Activated CD8-positive, alpha-beta T cell treated with anti-CD3 and anti-CD28 coated beads for 36 hours (primary cell): ENCODE measurements at regions not wholly inside any gene's neighbourhood (a gene's known extent, or its start where the extent isn't known, plus 50 kb on each side); places are given as distances from the start of the nearest gene placed in this dataset.

ENCODE experiments used
- ATAC-seq: fragments of 200-7000 bp; cut with Tn5 transposase; one replicate; pipeline ENCODE4 v1.10.0; 2021; ENCODE audit warnings: mild to moderate bottlenecking, moderate library complexity
- CTCF ChIA-PET: fragments of 350-600 bp; sonication (Branson Sonifier 250); formaldehyde crosslinking; loops from one replicate; lab custom pipeline; 2021; ENCODE audit warnings: antibody characterized with exemption; lab: Charles Lee
- POLR2A ChIA-PET: fragments of 350-600 bp; sonication (Branson Sonifier 250); formaldehyde crosslinking; loops from one replicate; lab custom pipeline; 2021; ENCODE audit warnings: antibody characterized with exemption; lab: Charles Lee
- DNase-seq: peaks from one replicate; pipeline ENCODE4 v3.0.0-alpha.2; 2020
- H3K27ac Mint-ChIP-seq: one replicate; pipeline ENCODE4 v1.8.0; 2021; ENCODE audit warnings: mild to moderate bottlenecking, mixed read lengths
- H3K27me3 Mint-ChIP-seq: one replicate; pipeline ENCODE4 v1.8.0; 2021; ENCODE audit warnings: mixed read lengths
- H3K36me3 Mint-ChIP-seq: one replicate; pipeline ENCODE4 v1.8.0; 2021; ENCODE audit warnings: low read depth, mixed read lengths
- H3K4me1 Mint-ChIP-seq: one replicate; pipeline ENCODE4 v1.8.0; 2021; ENCODE audit warnings: low read depth, mixed read lengths
- H3K4me3 Mint-ChIP-seq: one replicate; pipeline ENCODE4 v1.8.0; 2021; ENCODE audit warnings: mild to moderate bottlenecking, moderate library complexity, mixed read lengths
- H3K9me3 Mint-ChIP-seq: one replicate; pipeline ENCODE4 v1.8.0; 2021; ENCODE audit warnings: mixed read lengths
- intact Hi-C: fragments of 100-400 bp; cut with micrococcal nuclease; formaldehyde crosslinking; loops from one replicate; pipeline ENCODE4 v1.10.0; 2022
- TF ChIP-seq, protein P1 (sequence below): fragments of 200-600 bp; IDR thresholded peaks from one replicate; pipeline ENCODE4 v1.8.0; 2022; ENCODE audit warnings: antibody characterized with exemption, mild to moderate bottlenecking

DNA sequence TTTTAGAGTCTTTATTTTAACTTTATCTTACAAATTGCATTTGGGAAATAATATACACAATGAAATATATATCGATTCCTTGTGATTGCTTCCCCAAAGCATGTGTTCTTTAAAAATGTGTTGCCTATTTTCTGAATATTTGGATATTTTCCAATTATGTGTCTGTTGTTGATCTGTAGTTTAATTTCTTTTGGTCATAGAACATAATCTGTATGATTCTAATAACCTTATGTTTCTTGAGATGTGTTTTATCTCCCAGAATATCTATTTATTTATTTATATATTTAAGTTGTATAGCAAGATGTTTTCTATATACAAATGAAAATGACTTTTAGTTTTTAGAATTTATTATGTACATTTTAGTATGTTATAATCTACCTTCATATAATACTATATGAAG lies 710.8 kb upstream of the PCDH20 start:
- Mint-ChIP-seq H3K27ac (no peak overlapping the region), H3K9me3 (peaks cover 5% of the 10 kb centered on the region), H3K4me3 (no peak overlapping the region), H3K27me3 (no peaks in the 10 kb centered on the region), H3K4me1 (no peaks in the 10 kb centered on the region), H3K36me3 (no peaks in the 10 kb centered on the region)
- no peak for ATAC-seq
- TF ChIP-seq, protein P1, sequence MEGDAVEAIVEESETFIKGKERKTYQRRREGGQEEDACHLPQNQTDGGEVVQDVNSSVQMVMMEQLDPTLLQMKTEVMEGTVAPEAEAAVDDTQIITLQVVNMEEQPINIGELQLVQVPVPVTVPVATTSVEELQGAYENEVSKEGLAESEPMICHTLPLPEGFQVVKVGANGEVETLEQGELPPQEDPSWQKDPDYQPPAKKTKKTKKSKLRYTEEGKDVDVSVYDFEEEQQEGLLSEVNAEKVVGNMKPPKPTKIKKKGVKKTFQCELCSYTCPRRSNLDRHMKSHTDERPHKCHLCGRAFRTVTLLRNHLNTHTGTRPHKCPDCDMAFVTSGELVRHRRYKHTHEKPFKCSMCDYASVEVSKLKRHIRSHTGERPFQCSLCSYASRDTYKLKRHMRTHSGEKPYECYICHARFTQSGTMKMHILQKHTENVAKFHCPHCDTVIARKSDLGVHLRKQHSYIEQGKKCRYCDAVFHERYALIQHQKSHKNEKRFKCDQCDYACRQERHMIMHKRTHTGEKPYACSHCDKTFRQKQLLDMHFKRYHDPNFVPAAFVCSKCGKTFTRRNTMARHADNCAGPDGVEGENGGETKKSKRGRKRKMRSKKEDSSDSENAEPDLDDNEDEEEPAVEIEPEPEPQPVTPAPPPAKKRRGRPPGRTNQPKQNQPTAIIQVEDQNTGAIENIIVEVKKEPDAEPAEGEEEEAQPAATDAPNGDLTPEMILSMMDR: no peak
- intact Hi-C loops: no loop called here
- ChIA-PET POLR2A (no interaction called here), CTCF (no interaction called here)
- DNase-seq: no peak

DNA sequence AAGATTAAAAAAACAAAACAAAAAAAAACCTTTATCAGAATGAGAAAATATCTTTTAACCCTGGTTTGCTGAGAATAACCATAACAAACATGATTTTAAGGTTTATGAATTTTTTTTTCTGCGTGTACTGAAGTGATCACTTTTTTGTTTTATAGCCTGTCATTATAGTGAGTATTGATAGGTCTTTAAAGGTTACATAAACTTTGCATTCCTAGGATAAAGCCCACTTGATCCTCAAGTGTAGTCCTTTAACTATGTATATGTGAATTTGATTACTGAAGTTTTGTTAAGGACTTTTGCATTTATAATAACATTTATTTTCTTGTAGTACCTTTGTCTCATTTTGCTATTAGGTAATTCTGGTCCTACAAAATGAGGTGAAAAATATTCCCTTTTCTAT lies 709.8 kb upstream of the PCDH20 start:
- no peaks in the 10 kb centered on the region for H3K4me1 Mint-ChIP-seq
- ChIA-PET CTCF (no interaction called here), POLR2A (no interaction called here)
- no peak overlapping the region for H3K27ac Mint-ChIP-seq
- H3K9me3 Mint-ChIP-seq: peaks cover 5% of the 10 kb centered on the region
- TF ChIP-seq, protein P1: no peak
- no peaks in the 10 kb centered on the region for H3K27me3 Mint-ChIP-seq
- ATAC-seq (no peak), DNase-seq (no peak)
- no peak overlapping the region for H3K4me3 Mint-ChIP-seq
- intact Hi-C loops: no loop called here
- H3K36me3 Mint-ChIP-seq: no peaks in the 10 kb centered on the region

DNA sequence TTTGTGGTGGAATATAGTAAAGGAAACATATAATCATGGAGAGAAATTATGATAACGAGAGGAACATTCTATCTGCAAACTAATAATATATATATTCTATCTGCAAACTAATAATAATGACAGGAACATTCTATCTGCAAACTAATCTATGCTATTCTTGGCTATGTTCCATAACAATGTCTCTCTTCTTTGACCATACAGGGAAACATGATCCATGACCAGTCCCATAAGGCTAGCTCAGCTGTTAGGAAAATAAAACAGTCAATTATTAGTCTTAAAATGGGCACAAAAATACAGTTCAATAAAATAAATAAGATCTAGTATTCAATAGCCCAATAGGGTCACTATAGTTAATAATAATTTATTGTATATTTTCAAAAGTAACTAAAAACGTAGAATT lies 707.8 kb upstream of the PCDH20 start:
- intact Hi-C loops: no loop called here
- no peaks in the 10 kb centered on the region for H3K36me3 Mint-ChIP-seq
- H3K27me3 Mint-ChIP-seq: no peaks in the 10 kb centered on the region
- ChIA-PET POLR2A (no interaction called here), CTCF (no interaction called here)
- no peak overlapping the region for H3K27ac Mint-ChIP-seq
- ATAC-seq (no peak), DNase-seq (no peak)
- H3K4me1 Mint-ChIP-seq: no peaks in the 10 kb centered on the region
- H3K9me3 Mint-ChIP-seq: peaks cover 2% of the 10 kb centered on the region
- TF ChIP-seq, protein P1: no peak
- H3K4me3 Mint-ChIP-seq: no peak overlapping the region

DNA sequence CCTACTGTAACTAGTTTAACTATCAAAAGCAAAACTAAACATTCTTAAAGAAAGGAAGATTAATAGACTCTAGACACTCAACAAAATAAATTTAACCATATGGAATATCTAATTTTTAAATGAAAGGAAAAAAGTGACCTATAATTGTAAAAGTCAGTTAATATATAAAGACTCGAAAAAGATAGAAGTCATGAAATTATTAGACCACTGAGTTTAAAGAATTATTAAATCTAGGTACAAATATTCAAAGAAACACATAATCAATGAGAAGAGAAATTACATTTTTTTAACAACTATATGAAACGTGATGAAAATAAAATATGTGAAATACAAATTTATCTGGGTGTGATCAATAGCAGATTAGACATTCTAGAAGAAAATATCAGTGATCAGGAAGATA lies 706.8 kb upstream of the PCDH20 start:
- TF ChIP-seq, protein P1: no peak
- ATAC-seq (no peak), DNase-seq (no peak)
- Mint-ChIP-seq H3K4me1 (no peaks in the 10 kb centered on the region), H3K9me3 (no peaks in the 10 kb centered on the region), H3K36me3 (no peaks in the 10 kb centered on the region), H3K4me3 (no peak overlapping the region), H3K27me3 (no peaks in the 10 kb centered on the region), H3K27ac (no peak overlapping the region)
- POLR2A ChIA-PET: no interaction called here
- intact Hi-C loops: no loop called here
- CTCF ChIA-PET: no interaction called here

DNA sequence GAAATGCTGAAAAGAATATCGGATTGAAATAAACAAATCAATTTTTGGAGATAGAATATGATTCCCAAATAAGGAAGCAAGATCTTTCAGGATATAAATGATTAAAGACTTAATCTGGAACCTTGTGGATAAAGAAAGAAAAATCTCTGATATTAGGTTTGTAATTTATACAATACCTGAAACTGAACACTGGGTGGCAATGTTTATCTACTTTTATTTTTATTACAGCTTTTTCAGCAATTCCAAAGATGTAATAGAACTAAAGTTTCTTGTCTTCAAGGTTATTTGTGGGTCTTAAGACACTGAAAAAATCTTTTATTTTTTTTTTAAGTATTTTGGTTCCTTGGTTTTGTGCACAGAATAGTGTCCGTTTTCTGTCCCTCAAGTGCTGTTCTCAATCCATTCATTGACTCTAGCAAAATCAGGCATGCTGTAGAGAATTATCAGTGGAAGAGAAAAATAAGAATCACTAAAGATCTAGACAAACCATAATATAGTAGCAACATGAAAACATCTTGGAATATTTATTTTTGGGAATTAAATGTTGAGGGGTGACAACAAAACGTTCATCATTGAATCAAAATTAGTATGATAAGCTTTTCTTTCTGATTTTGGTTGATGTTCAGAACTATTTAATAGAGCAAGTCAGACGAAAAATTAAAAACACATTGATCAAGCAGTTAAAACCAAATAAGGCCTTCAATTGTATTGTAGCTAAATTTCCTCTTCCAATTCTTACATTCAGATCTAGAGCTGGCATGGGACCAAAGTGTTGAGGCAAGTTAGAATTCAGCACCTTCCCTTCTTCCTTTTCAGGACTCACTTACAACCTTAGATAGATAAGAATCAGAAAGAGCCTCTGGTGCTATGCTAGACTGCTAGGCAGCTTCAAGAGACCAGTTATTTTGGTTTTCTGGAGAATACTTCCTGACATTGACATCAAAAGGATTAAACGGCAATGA lies 704.4 kb upstream of the PCDH20 start:
- DNase-seq (no peak), ATAC-seq (no peak)
- CTCF ChIA-PET: interaction anchor here (0.6 to 1.4 kb wide), 2 partner anchors 10 to 336 kb away, joined by 3 to 4 read pairs; no protein-coding TSS in a partner anchor
- H3K9me3 Mint-ChIP-seq: no peaks in the 10 kb centered on the region
- TF ChIP-seq, protein P1: peak; percentile 59
- intact Hi-C loops: no loop called here
- POLR2A ChIA-PET: no interaction called here
- no peaks in the 10 kb centered on the region for H3K27me3 Mint-ChIP-seq
- H3K4me1 Mint-ChIP-seq: no peaks in the 10 kb centered on the region
- H3K27ac Mint-ChIP-seq: no peak overlapping the region
- no peaks in the 10 kb centered on the region for H3K36me3 Mint-ChIP-seq
- no peak overlapping the region for H3K4me3 Mint-ChIP-seq
